ENCODE measurements at regions not wholly inside any gene's neighbourhood (a gene's known extent, or its start where the extent isn't known, plus 50 kb on each side); places are given as distances from the start of the nearest gene placed in this dataset.

DNA sequence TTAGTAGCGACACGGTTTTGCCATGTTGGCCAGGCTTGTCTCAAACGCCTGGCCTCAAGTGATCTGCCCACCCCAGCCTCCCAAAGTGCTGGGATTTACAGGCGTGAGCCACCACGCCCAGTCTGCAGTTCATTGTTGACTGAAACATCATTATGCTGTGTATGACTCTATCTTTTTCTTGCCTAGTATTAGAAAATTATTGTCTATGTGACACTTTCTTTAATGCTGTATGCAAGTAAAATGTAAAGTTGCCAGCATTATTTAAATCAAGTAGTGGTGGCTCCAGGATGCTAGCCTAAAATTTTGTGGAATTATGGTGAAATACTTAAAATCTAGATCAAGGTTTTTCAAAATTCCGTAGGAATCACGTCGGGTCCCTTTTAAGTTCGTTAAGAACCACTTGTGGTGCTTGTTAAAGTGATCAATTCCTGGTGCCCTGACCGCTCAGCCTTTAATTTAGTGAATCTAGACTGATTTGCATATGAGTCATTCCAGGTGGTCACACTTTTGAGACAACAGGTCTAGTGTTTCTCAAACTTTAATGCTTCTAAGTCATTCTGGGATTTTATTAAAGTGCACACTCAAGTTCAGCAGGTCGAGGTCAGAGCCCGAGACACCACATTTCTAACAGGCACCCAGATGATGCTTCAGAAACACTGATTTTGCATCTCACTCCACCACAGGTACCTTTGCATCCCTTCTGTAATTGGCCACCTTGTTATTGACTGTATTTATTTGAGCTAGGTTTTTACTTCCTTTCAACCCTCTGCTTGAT lies 132.6 kb upstream of the MTHFD1L start:
- H3K9me3 ChIP-seq (ENCODE audit: insufficient read depth, low read length, severe bottlenecking): no peaks in the 10 kb centered on the region
- H2AFZ ChIP-seq (ENCODE audit: low read depth, low read length): no peak overlapping the region
- H3K4me1 ChIP-seq (ENCODE audit: insufficient read depth, low read length): no peaks in the 10 kb centered on the region
- H3K27me3 ChIP-seq (ENCODE audit: insufficient read depth, low read length, poor library complexity): no peaks in the 10 kb centered on the region
- no peaks in the 10 kb centered on the region for H3K79me2 ChIP-seq (ENCODE audit: insufficient read depth, low read length)
- TF ChIP-seq, protein P1, sequence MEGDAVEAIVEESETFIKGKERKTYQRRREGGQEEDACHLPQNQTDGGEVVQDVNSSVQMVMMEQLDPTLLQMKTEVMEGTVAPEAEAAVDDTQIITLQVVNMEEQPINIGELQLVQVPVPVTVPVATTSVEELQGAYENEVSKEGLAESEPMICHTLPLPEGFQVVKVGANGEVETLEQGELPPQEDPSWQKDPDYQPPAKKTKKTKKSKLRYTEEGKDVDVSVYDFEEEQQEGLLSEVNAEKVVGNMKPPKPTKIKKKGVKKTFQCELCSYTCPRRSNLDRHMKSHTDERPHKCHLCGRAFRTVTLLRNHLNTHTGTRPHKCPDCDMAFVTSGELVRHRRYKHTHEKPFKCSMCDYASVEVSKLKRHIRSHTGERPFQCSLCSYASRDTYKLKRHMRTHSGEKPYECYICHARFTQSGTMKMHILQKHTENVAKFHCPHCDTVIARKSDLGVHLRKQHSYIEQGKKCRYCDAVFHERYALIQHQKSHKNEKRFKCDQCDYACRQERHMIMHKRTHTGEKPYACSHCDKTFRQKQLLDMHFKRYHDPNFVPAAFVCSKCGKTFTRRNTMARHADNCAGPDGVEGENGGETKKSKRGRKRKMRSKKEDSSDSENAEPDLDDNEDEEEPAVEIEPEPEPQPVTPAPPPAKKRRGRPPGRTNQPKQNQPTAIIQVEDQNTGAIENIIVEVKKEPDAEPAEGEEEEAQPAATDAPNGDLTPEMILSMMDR (IDR thresholded peaks at IDR 0.05; ENCODE audit: borderline replicate concordance, extremely low read depth, low read length, poor library complexity, severe bottlenecking): no peak
- no peak for TF ChIP-seq EZH2 (IDR thresholded peaks at IDR 0.05; ENCODE audit: borderline replicate concordance, low read depth, low read length, severe bottlenecking)
- no peak overlapping the region for H3K9ac ChIP-seq (ENCODE audit: low read depth, low read length)
- no peak overlapping the region for H3K4me2 ChIP-seq (ENCODE audit: insufficient read depth, low read length)
- no peaks in the 10 kb centered on the region for H3K36me3 ChIP-seq (ENCODE audit: insufficient read depth, low read length)
- no peaks in the 10 kb centered on the region for H4K20me1 ChIP-seq (ENCODE audit: insufficient read depth, low read length)
- no peak overlapping the region for H3K27ac ChIP-seq (ENCODE audit: low read length)
- no peak for DNase-seq
- no peak overlapping the region for H3K4me3 ChIP-seq (ENCODE audit: low read depth in 1 of 2, low read length in 2 of 2)
- ATAC-seq (ENCODE audit: insufficient read depth, low read depth): no peak

DNA sequence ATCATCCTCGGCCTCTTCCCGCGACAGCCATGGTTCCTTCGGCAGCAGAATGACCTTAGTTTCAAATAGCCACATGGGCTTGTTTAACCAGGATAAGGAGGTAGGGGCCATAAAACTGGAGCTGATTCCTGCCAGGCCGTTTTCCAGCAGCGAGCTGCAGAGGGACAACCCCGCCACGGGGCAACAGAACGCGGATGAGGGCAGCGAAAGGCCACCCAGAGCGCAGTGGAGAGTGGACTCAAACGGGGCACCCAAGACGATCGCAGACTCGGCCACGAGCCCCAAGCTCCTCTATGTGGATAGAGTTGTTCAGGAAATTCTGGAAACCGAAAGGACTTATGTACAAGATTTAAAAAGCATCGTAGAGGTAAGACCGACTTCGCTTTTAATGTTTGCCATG lies 131.8 kb upstream of the MTHFD1L start:
- H4K20me1 ChIP-seq (ENCODE audit: insufficient read depth, low read length): no peaks in the 10 kb centered on the region
- no peaks in the 10 kb centered on the region for H3K79me2 ChIP-seq (ENCODE audit: insufficient read depth, low read length)
- no peak for ATAC-seq (ENCODE audit: insufficient read depth, low read depth)
- DNase-seq: no peak
- no peak overlapping the region for H3K27ac ChIP-seq (ENCODE audit: low read length)
- no peak overlapping the region for H3K4me2 ChIP-seq (ENCODE audit: insufficient read depth, low read length)
- no peak for TF ChIP-seq EZH2 (IDR thresholded peaks at IDR 0.05; ENCODE audit: borderline replicate concordance, low read depth, low read length, severe bottlenecking)
- TF ChIP-seq, protein P1 (IDR thresholded peaks at IDR 0.05; ENCODE audit: borderline replicate concordance, extremely low read depth, low read length, poor library complexity, severe bottlenecking): no peak
- no peaks in the 10 kb centered on the region for H3K4me1 ChIP-seq (ENCODE audit: insufficient read depth, low read length)
- H3K36me3 ChIP-seq (ENCODE audit: insufficient read depth, low read length): no peaks in the 10 kb centered on the region
- no peak overlapping the region for H3K4me3 ChIP-seq (ENCODE audit: low read depth in 1 of 2, low read length in 2 of 2)
- H3K27me3 ChIP-seq (ENCODE audit: insufficient read depth, low read length, poor library complexity): no peaks in the 10 kb centered on the region
- H2AFZ ChIP-seq (ENCODE audit: low read depth, low read length): no peak overlapping the region
- no peak overlapping the region for H3K9ac ChIP-seq (ENCODE audit: low read depth, low read length)
- H3K9me3 ChIP-seq (ENCODE audit: insufficient read depth, low read length, severe bottlenecking): no peaks in the 10 kb centered on the region

DNA sequence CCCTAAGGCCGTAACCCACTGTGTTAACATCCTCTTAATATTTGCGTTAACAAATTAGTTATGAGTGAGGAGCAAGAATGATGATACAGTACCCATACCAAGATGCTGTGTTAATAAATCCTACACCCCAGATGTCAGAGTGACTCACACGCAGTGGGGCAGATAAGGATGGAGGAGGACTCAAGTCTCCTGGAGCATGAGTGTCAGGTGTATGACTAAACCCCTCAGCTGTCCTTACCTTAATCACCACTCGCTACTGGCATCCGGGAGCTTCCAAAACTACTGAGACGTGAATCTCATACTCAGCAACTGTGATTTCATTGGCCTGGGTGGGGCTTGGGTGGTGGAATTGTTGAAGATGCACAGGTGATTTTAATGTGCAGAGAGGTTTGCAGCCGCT lies 131.3 kb upstream of the MTHFD1L start:
- no peak overlapping the region for H3K9ac ChIP-seq (ENCODE audit: low read depth, low read length)
- H3K79me2 ChIP-seq (ENCODE audit: insufficient read depth, low read length): no peaks in the 10 kb centered on the region
- no peak overlapping the region for H2AFZ ChIP-seq (ENCODE audit: low read depth, low read length)
- no peak for ATAC-seq (ENCODE audit: insufficient read depth, low read depth)
- H4K20me1 ChIP-seq (ENCODE audit: insufficient read depth, low read length): no peaks in the 10 kb centered on the region
- H3K27me3 ChIP-seq (ENCODE audit: insufficient read depth, low read length, poor library complexity): no peaks in the 10 kb centered on the region
- H3K9me3 ChIP-seq (ENCODE audit: insufficient read depth, low read length, severe bottlenecking): no peaks in the 10 kb centered on the region
- H3K4me2 ChIP-seq (ENCODE audit: insufficient read depth, low read length): no peak overlapping the region
- TF ChIP-seq, protein P1 (IDR thresholded peaks at IDR 0.05; ENCODE audit: borderline replicate concordance, extremely low read depth, low read length, poor library complexity, severe bottlenecking): no peak
- no peak for TF ChIP-seq EZH2 (IDR thresholded peaks at IDR 0.05; ENCODE audit: borderline replicate concordance, low read depth, low read length, severe bottlenecking)
- no peaks in the 10 kb centered on the region for H3K36me3 ChIP-seq (ENCODE audit: insufficient read depth, low read length)
- H3K27ac ChIP-seq (ENCODE audit: low read length): no peak overlapping the region
- H3K4me3 ChIP-seq (ENCODE audit: low read depth in 1 of 2, low read length in 2 of 2): no peak overlapping the region
- no peak for DNase-seq
- no peaks in the 10 kb centered on the region for H3K4me1 ChIP-seq (ENCODE audit: insufficient read depth, low read length)

All from DND-41 (cell line).